GM12892 (cell line): ENCODE measurements at regions not wholly inside any gene's neighbourhood (a gene's known extent, or its start where the extent isn't known, plus 50 kb on each side); places are given as distances from the start of the nearest gene placed in this dataset.
"Not testable (repeated sequence)": the region's sequence is repeated elsewhere in the genome, so short reads cannot be mapped to it uniquely, and the experiment has no call there.

Experiments
- DNase-seq: peaks from one replicate; pipeline ENCODE4 v3.0.0; 2011; ENCODE audit not compliant: insufficient read length
- FAIRE-seq: peaks from 2 replicates; lab custom pipeline; 2011; peaks lifted over from hg19 to GRCh38; lab: Jason Lieb, UNC
- POLR2A ChIP-seq: IDR thresholded peaks from 2 replicates; pipeline ENCODE4 v1.6.1; 2011; ENCODE audit warnings: low read depth, low read length, control low read depth
- POLR2AphosphoS5 ChIP-seq: IDR thresholded peaks from 2 replicates; pipeline ENCODE4 v1.6.1; 2011; ENCODE audit warnings: low read depth, low read length, control low read depth
- TAF1 ChIP-seq: IDR thresholded peaks from 2 replicates; pipeline ENCODE4 v1.6.1; 2011; ENCODE audit warnings: low read depth, mild to moderate bottlenecking, control low read depth, low read length, borderline replicate concordance

- FAIRE-seq (no peak), DNase-seq (no peak)
- TF ChIP-seq POLR2AphosphoS5, result no peak
- TF ChIP-seq TAF1, result no peak
- TF ChIP-seq POLR2A, result no peak
Measured at GRCh38 chr18:8519102-8519501, 90.1 kb upstream of the RAB12 start.

- TF ChIP-seq TAF1 (no peak), POLR2AphosphoS5 (no peak), POLR2A (no peak)
- DNase-seq, result no peak
- FAIRE-seq, result no peak
Measured at GRCh38 chr18:8520266-8520665, 89.0 kb upstream of the RAB12 start.

GRCh38 chr18:8522756-8523155, 86.5 kb upstream of the RAB12 start:
- no peak for DNase-seq
- no peak for FAIRE-seq
- TF ChIP-seq TAF1 (no peak), POLR2AphosphoS5 (no peak), POLR2A (no peak)

GRCh38 chr18:8525692-8526091, 83.5 kb upstream of the RAB12 start:
- DNase-seq, result no peak
- TF ChIP-seq POLR2A (no peak), TAF1 (no peak), POLR2AphosphoS5 (no peak)
- no peak for FAIRE-seq

GRCh38 chr18:8526332-8526731, 82.9 kb upstream of the RAB12 start:
- no peak for TF ChIP-seq POLR2A
- TF ChIP-seq TAF1, result no peak
- TF ChIP-seq POLR2AphosphoS5, result no peak
- DNase-seq, result no peak
- FAIRE-seq, result no peak

- DNase-seq, result no peak
- FAIRE-seq, result no peak
- no peak for TF ChIP-seq POLR2A
- TF ChIP-seq TAF1, result no peak
- no peak for TF ChIP-seq POLR2AphosphoS5
Measured at GRCh38 chr18:8529609-8530008, 79.6 kb upstream of the RAB12 start.

- not testable (repeated sequence) for FAIRE-seq, DNase-seq
Measured at GRCh38 chr18:8531084-8531483, 78.2 kb upstream of the RAB12 start.

- DNase-seq (no peak), FAIRE-seq (no peak)
- TF ChIP-seq TAF1 (no peak), POLR2AphosphoS5 (no peak), POLR2A (no peak)
Measured at GRCh38 chr18:8536231-8536630, 73.0 kb upstream of the RAB12 start.

- TF ChIP-seq POLR2A (no peak), POLR2AphosphoS5 (no peak), TAF1 (no peak)
- FAIRE-seq, result no peak
Measured at GRCh38 chr18:8536922-8537321, 72.3 kb upstream of the RAB12 start.

GRCh38 chr18:8537400-8537799, 71.8 kb upstream of the RAB12 start:
- no peak for TF ChIP-seq POLR2AphosphoS5
- TF ChIP-seq POLR2A, result no peak
- TF ChIP-seq TAF1, result no peak
- DNase-seq, result no peak
- FAIRE-seq, result no peak

More at GRCh38 chr18:8536922-8537321, 72.3 kb upstream of the RAB12 start:
- no peak for DNase-seq

GRCh38 chr18:8538935-8539334, 70.3 kb upstream of the RAB12 start:
- no peak for FAIRE-seq
- no peak for DNase-seq
- TF ChIP-seq POLR2AphosphoS5, result no peak
- TF ChIP-seq TAF1, result no peak
- no peak for TF ChIP-seq POLR2A

GRCh38 chr18:8546677-8547076, 62.6 kb upstream of the RAB12 start:
- no peak for TF ChIP-seq POLR2A
- TF ChIP-seq POLR2AphosphoS5, result no peak
- TF ChIP-seq TAF1, result no peak
- FAIRE-seq (no peak), DNase-seq (no peak)

GRCh38 chr18:8548186-8548585, 61.1 kb upstream of the RAB12 start:
- no peak for DNase-seq
- TF ChIP-seq POLR2A (no peak), POLR2AphosphoS5 (no peak), TAF1 (no peak)
- no peak for FAIRE-seq
